Astrocyte of the cerebellum (primary cell): ENCODE measurements at regions not wholly inside any gene's neighbourhood (a gene's known extent, or its start where the extent isn't known, plus 50 kb on each side); places are given as distances from the start of the nearest gene placed in this dataset.

Source experiments
- DNase-seq: peaks from one replicate; pipeline ENCODE4 v3.0.0-alpha.2; 2011; ENCODE audit warnings: low read depth
- H3K4me3 ChIP-seq: 2 replicates; pipeline ENCODE4 v1.5.1; 2011; ENCODE audit warnings: mild to moderate bottlenecking, low read depth, low read length, moderate library complexity
- in situ Hi-C: cut with HindIII; loops from 2 replicates; pipeline ENCODE4 v1.10.0; 2017; ENCODE audit warnings: low sequenced_read_pairs
- TF ChIP-seq, protein P1 (sequence below): IDR thresholded peaks from 2 replicates; pipeline ENCODE4 v1.5.1; 2012; ENCODE audit warnings: low read length, low read depth, moderate library complexity, mild to moderate bottlenecking; ENCODE audit errors: missing control alignments

DNA sequence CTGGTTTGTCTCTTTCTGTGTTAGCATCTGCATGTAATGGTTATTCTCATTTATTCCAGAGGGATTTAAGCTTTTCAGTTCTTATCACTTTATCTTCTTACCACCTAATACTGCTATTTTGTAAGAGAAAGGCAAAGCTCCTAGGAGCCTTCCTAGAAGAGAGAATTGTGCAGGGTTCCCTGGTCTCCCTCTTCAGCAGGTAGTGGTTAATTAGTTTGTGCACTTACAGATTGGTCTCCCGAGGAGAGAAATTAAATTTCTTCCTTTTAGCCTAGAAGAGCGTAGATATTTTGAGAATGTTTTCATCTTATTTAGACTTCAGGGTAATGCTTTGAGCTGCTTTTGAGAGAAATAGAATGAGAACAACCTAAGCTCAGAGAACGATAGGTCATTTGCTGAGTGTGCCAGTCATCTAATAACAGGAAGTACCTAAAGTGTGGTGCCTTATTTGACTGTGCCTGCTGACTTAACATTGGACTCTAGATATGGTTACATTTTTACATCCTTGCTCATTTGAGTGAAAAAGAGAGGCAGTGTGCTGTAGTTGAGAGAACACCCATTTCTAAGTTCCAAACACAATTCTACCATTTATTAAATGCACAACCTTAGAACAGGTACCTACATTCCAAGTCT lies 651.4 kb downstream of the STK39 start:
- no peak for DNase-seq
- no peak overlapping the region for H3K4me3 ChIP-seq
- in situ Hi-C loops, result no loop called here
- TF ChIP-seq, protein P1, sequence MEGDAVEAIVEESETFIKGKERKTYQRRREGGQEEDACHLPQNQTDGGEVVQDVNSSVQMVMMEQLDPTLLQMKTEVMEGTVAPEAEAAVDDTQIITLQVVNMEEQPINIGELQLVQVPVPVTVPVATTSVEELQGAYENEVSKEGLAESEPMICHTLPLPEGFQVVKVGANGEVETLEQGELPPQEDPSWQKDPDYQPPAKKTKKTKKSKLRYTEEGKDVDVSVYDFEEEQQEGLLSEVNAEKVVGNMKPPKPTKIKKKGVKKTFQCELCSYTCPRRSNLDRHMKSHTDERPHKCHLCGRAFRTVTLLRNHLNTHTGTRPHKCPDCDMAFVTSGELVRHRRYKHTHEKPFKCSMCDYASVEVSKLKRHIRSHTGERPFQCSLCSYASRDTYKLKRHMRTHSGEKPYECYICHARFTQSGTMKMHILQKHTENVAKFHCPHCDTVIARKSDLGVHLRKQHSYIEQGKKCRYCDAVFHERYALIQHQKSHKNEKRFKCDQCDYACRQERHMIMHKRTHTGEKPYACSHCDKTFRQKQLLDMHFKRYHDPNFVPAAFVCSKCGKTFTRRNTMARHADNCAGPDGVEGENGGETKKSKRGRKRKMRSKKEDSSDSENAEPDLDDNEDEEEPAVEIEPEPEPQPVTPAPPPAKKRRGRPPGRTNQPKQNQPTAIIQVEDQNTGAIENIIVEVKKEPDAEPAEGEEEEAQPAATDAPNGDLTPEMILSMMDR, result no peak

DNA sequence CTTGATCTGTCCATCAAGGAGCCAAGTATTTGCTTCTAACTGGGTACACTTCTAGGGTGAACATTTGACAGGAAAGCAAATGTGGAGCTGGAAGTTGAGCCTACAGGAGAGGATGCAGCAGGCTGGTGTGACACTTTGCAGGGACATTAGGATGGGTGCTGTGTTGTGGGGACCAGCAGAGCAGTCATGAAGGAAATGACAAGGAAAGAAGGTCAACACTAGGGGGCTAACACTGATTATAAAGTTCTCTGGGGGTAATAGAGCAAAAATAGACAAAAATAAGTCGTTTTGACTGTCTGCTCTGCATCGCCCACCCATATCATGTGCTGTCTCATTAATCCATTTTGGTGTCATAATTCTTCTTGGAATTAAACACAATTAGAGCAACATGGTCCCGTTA lies 652.4 kb downstream of the STK39 start:
- TF ChIP-seq, protein P1, result no peak
- H3K4me3 ChIP-seq, result no peak overlapping the region
- no peak for DNase-seq
- in situ Hi-C loops, result no loop called here

DNA sequence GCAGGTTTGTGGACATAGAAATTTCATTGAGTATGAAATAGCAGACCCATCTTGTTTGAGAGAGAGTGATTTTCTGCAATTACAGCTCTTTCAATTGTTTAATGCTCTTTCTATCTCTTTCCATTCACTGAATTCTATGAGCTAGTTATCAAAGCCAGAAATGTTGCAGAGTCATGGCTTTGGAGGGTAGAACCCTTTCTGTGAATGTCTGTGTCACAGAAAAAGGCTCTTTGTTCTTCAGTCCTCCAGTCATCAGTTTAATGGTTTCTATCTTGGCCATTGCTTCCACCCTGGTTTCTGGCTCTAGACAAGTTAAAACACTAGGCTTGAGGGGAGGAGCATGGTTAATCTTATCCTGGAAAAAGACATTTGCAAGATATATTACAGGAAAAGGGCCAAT lies 655.0 kb downstream of the STK39 start:
- DNase-seq, result no peak
- no peak overlapping the region for H3K4me3 ChIP-seq
- TF ChIP-seq, protein P1, result no peak
- in situ Hi-C loops, result no loop called here

DNA sequence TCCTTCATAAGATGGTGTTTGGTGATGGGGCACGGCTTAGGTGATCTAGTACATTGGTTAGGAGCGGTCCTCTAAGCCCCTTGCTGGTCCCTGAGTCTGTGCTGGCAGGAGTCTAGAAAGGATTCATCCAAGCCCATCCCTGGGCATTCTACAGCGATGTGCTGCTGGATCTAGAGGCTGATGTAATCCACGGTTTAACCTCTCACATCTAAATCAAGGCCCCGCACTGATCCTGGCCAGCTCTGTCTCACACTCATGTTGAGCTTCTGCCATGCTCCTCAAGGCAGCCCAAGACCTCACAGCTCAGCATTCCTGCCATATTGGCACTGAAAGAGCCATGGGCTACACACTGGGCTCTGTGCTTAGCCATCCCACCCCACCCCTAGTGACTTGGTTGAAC lies 664.8 kb downstream of the STK39 start:
- TF ChIP-seq, protein P1, result no peak
- in situ Hi-C loops, result no loop called here

DNA sequence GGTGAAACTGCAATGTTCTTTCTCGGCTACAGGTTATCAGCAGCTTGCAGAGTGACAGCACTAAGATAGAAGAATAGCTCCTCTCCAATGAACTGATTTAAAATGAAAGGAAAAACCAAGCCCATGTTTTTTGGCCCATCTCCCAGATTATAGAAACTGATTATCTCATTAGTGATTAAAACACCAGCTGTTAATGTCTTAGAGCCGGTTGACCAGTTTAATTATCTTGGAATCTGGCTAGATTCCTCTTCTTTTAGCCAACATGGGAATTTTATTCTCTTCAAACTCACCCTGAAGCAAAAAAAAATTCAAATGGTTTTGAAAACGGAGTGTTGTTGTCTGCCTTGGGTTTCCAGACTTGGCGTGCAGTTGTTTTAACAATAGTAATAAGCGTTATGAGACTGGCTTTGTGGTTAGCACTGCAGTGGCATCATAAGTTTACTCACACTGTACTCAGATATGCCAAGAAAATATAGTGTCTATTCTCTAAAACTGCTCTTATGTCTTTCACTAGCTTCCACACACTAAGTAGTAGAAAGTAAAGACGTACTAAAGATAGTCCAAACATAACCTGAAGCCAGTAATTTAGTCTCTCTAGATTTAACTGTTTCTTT lies 665.3 kb downstream of the STK39 start:
- H3K4me3 ChIP-seq, result no peak overlapping the region
- in situ Hi-C loops, result no loop called here
- TF ChIP-seq, protein P1, result no peak
- peak; percentile 13 for DNase-seq

More for the DNA sequence above, 664.8 kb downstream of the STK39 start:
- no peak overlapping the region for H3K4me3 ChIP-seq
- DNase-seq, result no peak

DNA sequence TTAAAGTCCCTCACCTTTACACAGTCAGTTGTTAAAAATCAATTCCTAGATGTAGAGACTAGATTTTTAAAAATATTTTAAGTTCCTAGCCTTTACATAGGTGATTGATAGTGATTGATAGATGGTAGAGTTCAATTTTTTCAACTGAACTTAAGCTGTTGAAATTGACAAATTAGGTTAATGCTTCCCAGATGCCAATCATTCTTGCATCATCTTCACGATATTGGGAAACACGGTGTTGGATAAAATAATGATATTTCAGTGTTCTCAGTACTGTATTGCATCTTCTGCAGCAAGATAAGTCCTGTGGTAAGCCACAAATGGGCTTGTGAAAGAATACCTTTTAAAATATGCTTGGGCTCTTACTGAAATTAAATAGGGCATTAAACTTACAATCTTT lies 667.6 kb downstream of the STK39 start:
- H3K4me3 ChIP-seq, result no peak overlapping the region
- in situ Hi-C loops, result no loop called here
- no peak for DNase-seq
- TF ChIP-seq, protein P1, result no peak

DNA sequence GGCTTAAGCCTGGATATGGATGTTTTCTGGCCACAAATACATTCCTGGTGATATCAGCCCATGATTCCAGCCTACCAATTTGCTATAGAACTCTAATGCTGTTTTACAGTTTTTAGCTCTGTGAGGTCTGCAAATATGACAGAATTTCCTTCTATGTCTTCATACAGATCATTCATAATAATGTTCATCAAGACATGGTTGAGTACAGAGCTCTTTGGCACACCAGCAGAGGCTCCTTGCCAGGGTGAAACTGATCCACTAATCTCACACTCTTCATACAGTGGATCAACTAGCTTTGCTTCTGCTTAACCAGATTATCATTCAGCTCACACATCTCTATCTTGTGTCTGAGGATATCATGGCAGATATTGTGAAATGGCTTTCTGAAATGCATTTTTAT lies 672.1 kb downstream of the STK39 start:
- no peak for DNase-seq
- in situ Hi-C loops, result no loop called here
- H3K4me3 ChIP-seq, result no peak overlapping the region
- TF ChIP-seq, protein P1, result no peak
